SK-N-SH (cell line): ENCODE measurements at regions not wholly inside any gene's neighbourhood (a gene's known extent, or its start where the extent isn't known, plus 50 kb on each side); places are given as distances from the start of the nearest gene placed in this dataset.

ENCODE experiments used
- CTCF ChIA-PET: fragments of 300-600, 350-600 bp; formaldehyde crosslinking; extraction: SDS; loops from one replicate; lab custom pipeline; 2021; lab: Yijun Ruan, JAX
- POLR2A ChIA-PET: fragments of 350-600 bp; sonication (Branson Sonifier 250); formaldehyde crosslinking; extraction: SDS; loops from one replicate; lab custom pipeline; 2020; ENCODE audit warnings: antibody characterized with exemption, inconsistent platforms; lab: Yijun Ruan, JAX
- DNase-seq: peaks from one replicate; pipeline ENCODE4 v3.0.0; 2012
- H2AFZ ChIP-seq: fragments of 200-600 bp; sonication (generic); 2 replicates; pipeline ENCODE4 v1.8.1; 2016; ENCODE audit warnings: antibody characterized with exemption, mild to moderate bottlenecking, low read depth
- H3F3A ChIP-seq: fragments of 200-600 bp; sonication (generic); replicated peaks from 2 replicates; pipeline ENCODE3; 2016; ENCODE audit warnings: antibody characterized with exemption, mild to moderate bottlenecking; ENCODE audit not compliant: insufficient read depth
- H3K27ac ChIP-seq, 2 experiments: fragments of 200-500 bp in 1 of 2; fragments of 200-600 bp in 1 of 2; sonication (Bioruptor generic) in 1 of 2; sonication (generic), shearing (Covaris generic) in 1 of 2; 2 replicates each; pipeline versions ENCODE4 v1.5.1 to v1.6.1; 2014 to 2016; ENCODE audit warnings: low read depth in 2 of 2, inconsistent platforms in 1 of 2, low read length in 1 of 2, mild to moderate bottlenecking in 1 of 2, mixed read lengths in 1 of 2
- H3K27me3 ChIP-seq: fragments of 200-600 bp; sonication (generic), shearing (Covaris generic); 2 replicates; pipeline ENCODE4 v1.6.1; 2016; ENCODE audit warnings: mixed run types; ENCODE audit not compliant: insufficient read depth
- H3K36me3 ChIP-seq, 2 experiments: fragments of 200-500 bp in 1 of 2; fragments of 200-600 bp in 1 of 2; sonication (Bioruptor generic) in 1 of 2; sonication (generic) in 1 of 2; replicated peaks in 1 of 2; 2 replicates each; pipeline versions ENCODE3 to v1.5.1; 2014 to 2016; ENCODE audit warnings: low read length in 1 of 2, mild to moderate bottlenecking in 1 of 2; ENCODE audit not compliant: insufficient read depth in 2 of 2, control insufficient read depth in 1 of 2
- H3K4me1 ChIP-seq, 2 experiments: fragments of 200-500 bp in 1 of 2; fragments of 200-600 bp in 1 of 2; sonication (Bioruptor generic) in 1 of 2; sonication (generic), shearing (Covaris generic) in 1 of 2; 2 replicates each; pipeline versions ENCODE4 v1.5.1 to v1.6.1; 2014 to 2016; ENCODE audit warnings: low read depth in 1 of 2, low read length in 1 of 2, mixed run types in 1 of 2; ENCODE audit not compliant: insufficient read depth in 2 of 2, control insufficient read depth in 1 of 2
- H3K4me2 ChIP-seq: fragments of 200-600 bp; sonication (generic), shearing (Covaris generic); 2 replicates; pipeline ENCODE4 v1.6.1; 2017; ENCODE audit warnings: mixed run types
- H3K4me3 ChIP-seq, 2 experiments: fragments of 200-500 bp in 1 of 2; fragments of 200-600 bp in 1 of 2; sonication (Bioruptor generic) in 1 of 2; sonication (generic), shearing (Covaris generic) in 1 of 2; 2 replicates each; pipeline versions ENCODE4 v1.5.1 to v1.8.1; 2014 to 2016; ENCODE audit warnings: low read depth in 2 of 2, inconsistent platforms in 1 of 2, low read length in 1 of 2, mild to moderate bottlenecking in 1 of 2, mixed read lengths in 1 of 2, moderate library complexity in 1 of 2
- H3K79me2 ChIP-seq: fragments of 200-600 bp; sonication (generic); 2 replicates; pipeline ENCODE4 v1.8.1; 2017; ENCODE audit warnings: mild to moderate bottlenecking; ENCODE audit not compliant: insufficient read depth
- H3K9ac ChIP-seq: fragments of 200-600 bp; sonication (generic); 2 replicates; pipeline ENCODE4 v1.6.1; 2017; ENCODE audit warnings: mixed run types
- H3K9me2 ChIP-seq: fragments of 200-600 bp; sonication (generic); 2 replicates; pipeline ENCODE4 v1.6.1; 2017; ENCODE audit warnings: mixed run types
- H3K9me3 ChIP-seq: fragments of 200-600 bp; sonication (generic); 2 replicates; pipeline ENCODE4 v1.6.1; 2017; ENCODE audit warnings: mixed run types, mild to moderate bottlenecking, moderate library complexity
- H4K20me1 ChIP-seq: fragments of 200-600 bp; sonication (generic); 2 replicates; pipeline ENCODE4 v1.6.1; 2017; ENCODE audit warnings: mild to moderate bottlenecking, mixed run types; ENCODE audit not compliant: insufficient read depth
- CHD2 ChIP-seq: fragments of 150-350 bp; IDR thresholded peaks from 2 replicates; pipeline ENCODE4 v1.6.1; 2018; ENCODE audit warnings: low read length; ENCODE audit not compliant: partially characterized antibody
- ELF1 ChIP-seq: IDR thresholded peaks from 2 replicates; pipeline ENCODE4 v1.4.0; 2012
- EP300 ChIP-seq, 2 experiments: IDR thresholded peaks; 2 replicates each; pipeline versions ENCODE4 v1.4.0 to v1.6.1; 2012; ENCODE audit warnings: borderline replicate concordance in 1 of 2, low read depth in 1 of 2, low read length in 1 of 2
- FOSL2 ChIP-seq: IDR thresholded peaks from 2 replicates; pipeline ENCODE4 v1.4.0; 2012; ENCODE audit warnings: low read depth, mild to moderate bottlenecking, moderate library complexity, borderline replicate concordance
- FOXJ3 ChIP-seq: sonication (generic); formaldehyde crosslinking; IDR thresholded peaks from 2 replicates; pipeline ENCODE4 v1.5.1; 2020; ENCODE audit warnings: mild to moderate bottlenecking, missing genetic modification reagents
- FOXM1 ChIP-seq: IDR thresholded peaks from 2 replicates; pipeline ENCODE4 v1.4.0; 2012; ENCODE audit warnings: low read depth, mild to moderate bottlenecking
- GABPA ChIP-seq: IDR thresholded peaks from 2 replicates; pipeline ENCODE4 v1.4.0; 2012; ENCODE audit warnings: low read depth, mild to moderate bottlenecking
- POLR2AphosphoS5 ChIP-seq: IDR thresholded peaks from 2 replicates; pipeline ENCODE4 v1.6.1; 2012; ENCODE audit warnings: low read depth, low read length
- RCOR1 ChIP-seq: fragments of 150-350 bp; IDR thresholded peaks from 2 replicates; pipeline ENCODE4 v1.6.1; 2017; ENCODE audit warnings: antibody characterized with exemption, low read length
- RFX5 ChIP-seq: IDR thresholded peaks from 2 replicates; pipeline ENCODE4 v1.6.1; 2012; ENCODE audit warnings: mild to moderate bottlenecking, improper control_type of control experiment, low read length
- SMC3 ChIP-seq: IDR thresholded peaks from 2 replicates; pipeline ENCODE4 v1.6.1; 2012; ENCODE audit warnings: low read depth, low read length, improper control_type of control experiment
- TAF1 ChIP-seq: IDR thresholded peaks from 2 replicates; pipeline ENCODE4 v1.6.1; 2012; ENCODE audit warnings: low read depth, mild to moderate bottlenecking, low read length, moderate library complexity, borderline replicate concordance
- TCF12 ChIP-seq: IDR thresholded peaks from 2 replicates; pipeline ENCODE4 v1.4.0; 2012
- TEAD4 ChIP-seq: IDR thresholded peaks from 2 replicates; pipeline ENCODE4 v1.4.0; 2012; ENCODE audit warnings: mild to moderate bottlenecking, borderline replicate concordance; ENCODE audit not compliant: insufficient read depth
- WGBS: methylation state at CpG from one replicate; pipeline ENCODE4 v1.1.6; 2017; ENCODE audit warnings: low lambda C conversion rate; 5-methylcytosine and 5-hydroxymethylcytosine counted together
- TF ChIP-seq, protein P1 (sequence below): fragments of 150-350 bp; IDR thresholded peaks from 2 replicates; pipeline ENCODE4 v1.6.1; 2016; ENCODE audit warnings: mild to moderate bottlenecking, low read depth, low read length
- TF ChIP-seq, protein P2 (sequence below): IDR thresholded peaks from 2 replicates; pipeline ENCODE4 v1.4.0; 2012; ENCODE audit warnings: low read depth
- TF ChIP-seq, protein P3 (sequence below): IDR thresholded peaks from 2 replicates; pipeline ENCODE4 v1.6.1; 2012; ENCODE audit warnings: mild to moderate bottlenecking, low read depth, low read length, moderate library complexity
- TF ChIP-seq, protein P4 (sequence below): fragments of 150-350 bp; IDR thresholded peaks from 2 replicates; pipeline ENCODE4 v1.6.1; 2017; ENCODE audit warnings: antibody characterized with exemption, low read length, low read depth, borderline replicate concordance

DNA sequence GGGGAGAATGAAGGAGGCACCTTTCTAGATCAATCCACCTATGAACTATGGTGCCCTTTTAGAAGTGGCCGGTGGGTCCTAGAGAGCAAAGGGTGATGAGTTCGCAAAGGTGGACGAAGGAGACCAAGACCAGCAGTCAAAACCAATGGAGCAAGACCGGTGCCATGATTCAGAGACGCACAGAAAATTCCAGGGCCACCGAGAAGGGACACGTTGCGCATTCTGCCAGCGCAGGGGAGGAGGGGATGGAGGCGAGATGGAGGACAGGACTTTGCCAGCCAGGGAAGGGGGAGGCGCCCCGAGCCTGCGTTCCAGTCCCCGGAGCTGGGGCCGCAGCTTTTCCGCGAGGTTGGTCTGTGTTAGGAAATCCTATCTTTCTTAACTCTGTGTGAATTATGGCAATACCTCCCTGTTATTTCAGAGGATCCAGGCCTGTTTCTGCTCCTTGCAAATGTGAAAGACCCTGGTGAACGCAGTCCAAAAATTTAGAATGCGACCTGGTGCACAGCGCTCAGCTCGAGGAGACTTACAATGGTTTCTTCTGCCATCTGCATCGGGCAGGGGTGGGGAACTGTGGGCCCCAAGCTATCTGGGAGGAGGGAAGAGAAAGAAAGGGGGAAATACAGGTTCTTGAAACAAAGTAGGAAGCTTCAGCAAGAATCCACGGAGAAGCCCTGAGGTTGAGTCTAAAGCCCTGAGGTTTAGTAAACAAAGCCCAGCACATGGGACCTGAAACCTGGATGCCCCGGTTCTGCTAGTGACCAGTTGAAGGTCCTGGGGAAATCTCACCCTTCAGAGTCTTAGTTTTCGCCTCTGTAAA lies 129.4 kb downstream of the MRPS6 start:
- Histone ChIP-seq H3F3A (peaks cover 4% of the 10 kb centered on the region), H3K36me3 (no peaks in the 10 kb centered on the region), H4K20me1 (no peaks in the 10 kb centered on the region), H3K9me2 (no peaks in the 10 kb centered on the region), H3K9me3 (no peaks in the 10 kb centered on the region), H3K79me2 (no peaks in the 10 kb centered on the region), H2AFZ (peak overlapping the region; percentile 86; the same call in 1 of the 2 replicates), H3K4me2 (peak overlapping the region; percentile 86; the same call in 1 of the 2 replicates), H3K4me3 (no peak overlapping the region), H3K9ac (no peak overlapping the region), H3K27ac (peak overlapping the region in 1 of 2 experiments; percentile 84; a peak in 1 of 4 replicates), H3K27me3 (no peaks in the 10 kb centered on the region), H3K4me1 (peaks cover 7 to 43% of the 10 kb centered on the region in 2 experiments; a peak in 2 of 4 replicates)
- ChIA-PET POLR2A (interaction anchor here (0.6 to 2.0 kb wide), 4 partner anchors 91 to 145 kb away, joined by 4 to 12 read pairs (median 4); partner anchors contain the start of genes MRPS6 and SLC5A3), CTCF (interaction anchor here (0.6 to 7.6 kb wide), 18 partner anchors 9 to 279 kb away, joined by 3 to 41 read pairs (median 4); partner anchors contain the start of genes MRPS6 and SLC5A3)
- peak; percentile 55 for DNase-seq
- TF ChIP-seq ELF1 (no peak), EP300 (IDR thresholded peaks at IDR 0.05; ENCODE audit: borderline replicate concordance in 1 of 2, low read depth in 1 of 2, low read length in 1 of 2) (no peak), SMC3 (no peak), RFX5 (no peak), TEAD4 (no peak), TCF12 (no peak), FOXM1 (no peak), FOSL2 (no peak), TAF1 (no peak), GABPA (no peak), FOXJ3 (CRISPR knock-in tag) (no peak), RCOR1 (no peak), CHD2 (no peak), POLR2AphosphoS5 (no peak)
- TF ChIP-seq, protein P1, sequence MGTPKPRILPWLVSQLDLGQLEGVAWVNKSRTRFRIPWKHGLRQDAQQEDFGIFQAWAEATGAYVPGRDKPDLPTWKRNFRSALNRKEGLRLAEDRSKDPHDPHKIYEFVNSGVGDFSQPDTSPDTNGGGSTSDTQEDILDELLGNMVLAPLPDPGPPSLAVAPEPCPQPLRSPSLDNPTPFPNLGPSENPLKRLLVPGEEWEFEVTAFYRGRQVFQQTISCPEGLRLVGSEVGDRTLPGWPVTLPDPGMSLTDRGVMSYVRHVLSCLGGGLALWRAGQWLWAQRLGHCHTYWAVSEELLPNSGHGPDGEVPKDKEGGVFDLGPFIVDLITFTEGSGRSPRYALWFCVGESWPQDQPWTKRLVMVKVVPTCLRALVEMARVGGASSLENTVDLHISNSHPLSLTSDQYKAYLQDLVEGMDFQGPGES, result no peak
- TF ChIP-seq, protein P2, sequence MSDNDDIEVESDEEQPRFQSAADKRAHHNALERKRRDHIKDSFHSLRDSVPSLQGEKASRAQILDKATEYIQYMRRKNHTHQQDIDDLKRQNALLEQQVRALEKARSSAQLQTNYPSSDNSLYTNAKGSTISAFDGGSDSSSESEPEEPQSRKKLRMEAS, result no peak
- TF ChIP-seq, protein P3, sequence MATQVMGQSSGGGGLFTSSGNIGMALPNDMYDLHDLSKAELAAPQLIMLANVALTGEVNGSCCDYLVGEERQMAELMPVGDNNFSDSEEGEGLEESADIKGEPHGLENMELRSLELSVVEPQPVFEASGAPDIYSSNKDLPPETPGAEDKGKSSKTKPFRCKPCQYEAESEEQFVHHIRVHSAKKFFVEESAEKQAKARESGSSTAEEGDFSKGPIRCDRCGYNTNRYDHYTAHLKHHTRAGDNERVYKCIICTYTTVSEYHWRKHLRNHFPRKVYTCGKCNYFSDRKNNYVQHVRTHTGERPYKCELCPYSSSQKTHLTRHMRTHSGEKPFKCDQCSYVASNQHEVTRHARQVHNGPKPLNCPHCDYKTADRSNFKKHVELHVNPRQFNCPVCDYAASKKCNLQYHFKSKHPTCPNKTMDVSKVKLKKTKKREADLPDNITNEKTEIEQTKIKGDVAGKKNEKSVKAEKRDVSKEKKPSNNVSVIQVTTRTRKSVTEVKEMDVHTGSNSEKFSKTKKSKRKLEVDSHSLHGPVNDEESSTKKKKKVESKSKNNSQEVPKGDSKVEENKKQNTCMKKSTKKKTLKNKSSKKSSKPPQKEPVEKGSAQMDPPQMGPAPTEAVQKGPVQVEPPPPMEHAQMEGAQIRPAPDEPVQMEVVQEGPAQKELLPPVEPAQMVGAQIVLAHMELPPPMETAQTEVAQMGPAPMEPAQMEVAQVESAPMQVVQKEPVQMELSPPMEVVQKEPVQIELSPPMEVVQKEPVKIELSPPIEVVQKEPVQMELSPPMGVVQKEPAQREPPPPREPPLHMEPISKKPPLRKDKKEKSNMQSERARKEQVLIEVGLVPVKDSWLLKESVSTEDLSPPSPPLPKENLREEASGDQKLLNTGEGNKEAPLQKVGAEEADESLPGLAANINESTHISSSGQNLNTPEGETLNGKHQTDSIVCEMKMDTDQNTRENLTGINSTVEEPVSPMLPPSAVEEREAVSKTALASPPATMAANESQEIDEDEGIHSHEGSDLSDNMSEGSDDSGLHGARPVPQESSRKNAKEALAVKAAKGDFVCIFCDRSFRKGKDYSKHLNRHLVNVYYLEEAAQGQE, result no peak
- TF ChIP-seq, protein P4, sequence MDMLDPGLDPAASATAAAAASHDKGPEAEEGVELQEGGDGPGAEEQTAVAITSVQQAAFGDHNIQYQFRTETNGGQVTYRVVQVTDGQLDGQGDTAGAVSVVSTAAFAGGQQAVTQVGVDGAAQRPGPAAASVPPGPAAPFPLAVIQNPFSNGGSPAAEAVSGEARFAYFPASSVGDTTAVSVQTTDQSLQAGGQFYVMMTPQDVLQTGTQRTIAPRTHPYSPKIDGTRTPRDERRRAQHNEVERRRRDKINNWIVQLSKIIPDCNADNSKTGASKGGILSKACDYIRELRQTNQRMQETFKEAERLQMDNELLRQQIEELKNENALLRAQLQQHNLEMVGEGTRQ, result no peak
- 96% methylated on average over 25 of the region's 25 CpGs for WGBS
